ENCODE measurements at regions not wholly inside any gene's neighbourhood (a gene's known extent, or its start where the extent isn't known, plus 50 kb on each side); places are given as distances from the start of the nearest gene placed in this dataset.

- Mint-ChIP-seq H3K4me3 (no peak overlapping the region), H3K9me3 (no peaks in the 10 kb centered on the region), H3K36me3 (ENCODE audit: low read depth) (no peaks in the 10 kb centered on the region), H3K27ac (no peak overlapping the region), H3K4me1 (ENCODE audit: low read depth) (no peaks in the 10 kb centered on the region), H3K27me3 (no peaks in the 10 kb centered on the region)
- Histone ChIP-seq H3K4me1 (ENCODE audit: insufficient read depth, low read length) (no peaks in the 10 kb centered on the region), H3K27me3 (ENCODE audit: control insufficient read depth in 1 of 2, insufficient read depth in 2 of 2, low read length in 2 of 2) (no peaks in the 10 kb centered on the region), H3K27ac (ENCODE audit: low read depth in 1 of 2, low read length in 2 of 2) (no peak overlapping the region), H3K4me3 (ENCODE audit: low read length) (no peak overlapping the region), H3K9me3 (ENCODE audit: control insufficient read depth in 1 of 2, insufficient read depth in 1 of 2, low read length in 2 of 2) (peaks cover 0 to 12% of the 10 kb centered on the region in 2 experiments), H3K36me3 (ENCODE audit: insufficient read depth, low read length) (no peaks in the 10 kb centered on the region)
- no peak for DNase-seq
- ChIA-PET CTCF (no interaction called here), POLR2A (no interaction called here)
- no peak for TF ChIP-seq CTCF (IDR thresholded peaks at IDR 0.05)
- intact Hi-C loops (cut with DNase I, micrococcal nuclease), result no loop called here
- ATAC-seq (ENCODE audit: poor library complexity), result no peak
Observed at GRCh38 chr12:65526311-65526710, 247.8 kb downstream of the MSRB3 start.

DNA sequence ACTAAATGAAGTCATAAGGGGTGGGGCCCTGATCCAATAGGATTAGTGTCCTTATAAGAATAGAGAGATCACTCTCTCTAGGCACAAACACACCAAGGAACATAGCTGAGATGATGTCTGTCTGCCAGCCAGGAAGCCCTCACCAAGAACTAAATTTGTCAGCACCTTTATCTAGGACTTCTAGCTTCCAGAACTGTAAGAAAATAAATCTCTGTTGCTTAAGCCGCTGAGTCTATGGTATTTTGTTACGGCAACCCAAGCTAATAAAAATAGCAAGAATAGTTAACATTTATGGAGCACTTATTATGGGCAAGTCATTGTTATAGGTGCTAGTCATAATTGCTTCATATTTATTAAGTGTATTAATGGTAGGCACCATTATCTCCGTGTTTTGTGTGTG, 249.6 kb downstream of the MSRB3 start:
- Mint-ChIP-seq H3K27me3 (no peaks in the 10 kb centered on the region), H3K9me3 (no peaks in the 10 kb centered on the region), H3K4me1 (ENCODE audit: low read depth) (no peaks in the 10 kb centered on the region), H3K36me3 (ENCODE audit: low read depth) (no peaks in the 10 kb centered on the region), H3K27ac (no peak overlapping the region), H3K4me3 (no peak overlapping the region)
- no peaks in the 10 kb centered on the region for H3K36me3 ChIP-seq (ENCODE audit: insufficient read depth, low read length)
- intact Hi-C loops (cut with DNase I, micrococcal nuclease), result no loop called here
- ChIA-PET CTCF (no interaction called here), POLR2A (no interaction called here)
- no peak for TF ChIP-seq CTCF (IDR thresholded peaks at IDR 0.05)
- H3K4me3 ChIP-seq (ENCODE audit: low read length), result no peak overlapping the region
- H3K4me1 ChIP-seq (ENCODE audit: insufficient read depth, low read length), result no peaks in the 10 kb centered on the region
- ATAC-seq (ENCODE audit: poor library complexity) (no peak), DNase-seq (no peak)
- H3K9me3 ChIP-seq (ENCODE audit: control insufficient read depth in 1 of 2, insufficient read depth in 1 of 2, low read length in 2 of 2), result peaks cover 0 to 8% of the 10 kb centered on the region in 2 experiments
- H3K27ac ChIP-seq (ENCODE audit: low read depth in 1 of 2, low read length in 2 of 2), result no peak overlapping the region
- peaks cover 0 to 3% of the 10 kb centered on the region in 2 experiments for H3K27me3 ChIP-seq (ENCODE audit: control insufficient read depth in 1 of 2, insufficient read depth in 2 of 2, low read length in 2 of 2)

DNA sequence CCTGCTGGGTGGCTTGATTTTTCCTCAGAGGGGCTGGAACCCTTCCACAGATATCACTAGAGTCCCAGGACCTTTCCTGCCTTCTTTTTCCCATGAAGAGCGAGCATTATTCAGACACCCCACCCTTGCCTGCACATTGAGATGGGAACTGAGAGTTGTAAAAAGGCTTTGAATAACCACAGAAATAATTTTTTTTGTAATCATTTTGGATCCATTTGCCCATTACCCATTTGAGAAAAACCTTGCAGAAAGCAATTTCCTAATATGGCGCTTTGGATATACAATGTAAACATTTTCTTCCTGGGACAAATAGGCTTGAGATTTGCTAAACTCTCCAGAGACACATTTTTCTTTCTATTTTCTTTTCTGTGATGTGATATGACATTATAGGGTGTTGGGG, 250.6 kb downstream of the MSRB3 start:
- Mint-ChIP-seq H3K9me3 (no peaks in the 10 kb centered on the region), H3K36me3 (ENCODE audit: low read depth) (no peaks in the 10 kb centered on the region), H3K27me3 (no peaks in the 10 kb centered on the region), H3K27ac (no peak overlapping the region), H3K4me1 (ENCODE audit: low read depth) (no peaks in the 10 kb centered on the region), H3K4me3 (no peak overlapping the region)
- ChIA-PET CTCF (no interaction called here), POLR2A (no interaction called here)
- Histone ChIP-seq H3K36me3 (ENCODE audit: insufficient read depth, low read length) (no peaks in the 10 kb centered on the region), H3K27ac (ENCODE audit: low read depth in 1 of 2, low read length in 2 of 2) (no peak overlapping the region), H3K4me3 (ENCODE audit: low read length) (no peak overlapping the region), H3K9me3 (ENCODE audit: control insufficient read depth in 1 of 2, insufficient read depth in 1 of 2, low read length in 2 of 2) (peaks cover 0 to 4% of the 10 kb centered on the region in 2 experiments), H3K27me3 (ENCODE audit: control insufficient read depth in 1 of 2, insufficient read depth in 2 of 2, low read length in 2 of 2) (peaks cover 0 to 3% of the 10 kb centered on the region in 2 experiments), H3K4me1 (ENCODE audit: insufficient read depth, low read length) (no peaks in the 10 kb centered on the region)
- DNase-seq (no peak), ATAC-seq (ENCODE audit: poor library complexity) (no peak)
- intact Hi-C loops (cut with DNase I, micrococcal nuclease), result no loop called here
- no peak for TF ChIP-seq CTCF (IDR thresholded peaks at IDR 0.05)
